ENCODE measurements at regions not wholly inside any gene's neighbourhood (a gene's known extent, or its start where the extent isn't known, plus 50 kb on each side); places are given as distances from the start of the nearest gene placed in this dataset.

DNA sequence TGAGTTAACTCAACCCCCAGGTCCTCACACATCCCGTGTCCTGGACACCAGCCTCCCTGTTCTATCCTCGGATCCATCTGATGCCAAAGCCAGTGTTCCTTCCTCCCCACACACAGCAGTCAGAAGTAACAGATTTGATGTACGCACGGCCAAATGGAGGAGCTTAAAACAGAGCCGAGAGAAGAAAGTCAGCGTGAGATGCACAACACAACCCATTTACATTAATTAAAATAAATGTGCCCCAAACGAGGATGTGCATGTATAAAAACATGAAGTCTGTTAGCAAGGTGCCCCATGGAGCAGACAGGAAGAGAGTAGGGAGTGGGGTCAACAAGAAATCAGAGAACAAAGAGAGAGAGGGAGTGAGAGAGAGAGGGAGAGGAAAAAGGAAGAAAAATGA, 191.2 kb downstream of the HAUS1 start:
- no peak for DNase-seq (ENCODE audit: low spot score)

DNA sequence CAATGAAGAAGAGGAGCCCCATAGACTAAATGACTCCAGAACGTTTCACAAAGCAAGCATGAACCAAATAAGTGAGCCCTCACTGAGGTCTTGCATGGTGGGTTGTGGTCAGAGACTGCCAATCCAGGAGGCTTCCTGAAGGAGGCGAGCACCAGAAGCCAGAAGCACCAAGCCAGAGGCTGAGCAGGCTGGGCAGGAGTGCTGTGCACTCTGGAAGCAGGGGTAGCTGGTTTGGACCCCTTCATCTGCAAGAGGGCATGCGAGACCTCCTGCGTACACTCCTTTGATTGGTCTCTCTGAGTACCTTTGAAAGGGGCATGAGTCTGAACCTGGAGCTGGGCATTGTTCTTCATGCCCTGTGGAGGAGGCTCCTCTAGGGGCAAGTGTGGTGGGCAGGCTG, 192.5 kb downstream of the HAUS1 start:
- DNase-seq (ENCODE audit: low spot score) = peak; percentile 16

DNA sequence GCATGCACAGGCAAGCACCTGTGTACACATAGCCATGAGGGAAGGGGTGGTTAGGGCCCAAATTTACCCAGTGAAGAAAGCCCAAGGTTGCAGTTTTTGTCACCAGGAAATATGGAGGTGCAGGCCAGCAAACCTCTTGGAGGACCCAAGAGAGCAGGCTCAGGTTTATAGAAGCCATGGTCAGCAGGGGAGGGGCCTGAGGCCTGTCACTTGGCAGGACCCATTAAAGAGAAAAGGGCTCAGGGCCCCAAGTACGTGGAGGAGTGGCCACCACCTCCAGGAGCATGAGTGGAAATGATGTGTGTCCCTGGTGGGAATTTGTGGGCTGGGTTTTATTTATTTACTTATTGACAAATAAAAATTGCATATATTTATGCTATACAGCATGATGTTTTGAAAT, 192.9 kb downstream of the HAUS1 start:
- DNase-seq (ENCODE audit: low spot score) = no peak

DNA sequence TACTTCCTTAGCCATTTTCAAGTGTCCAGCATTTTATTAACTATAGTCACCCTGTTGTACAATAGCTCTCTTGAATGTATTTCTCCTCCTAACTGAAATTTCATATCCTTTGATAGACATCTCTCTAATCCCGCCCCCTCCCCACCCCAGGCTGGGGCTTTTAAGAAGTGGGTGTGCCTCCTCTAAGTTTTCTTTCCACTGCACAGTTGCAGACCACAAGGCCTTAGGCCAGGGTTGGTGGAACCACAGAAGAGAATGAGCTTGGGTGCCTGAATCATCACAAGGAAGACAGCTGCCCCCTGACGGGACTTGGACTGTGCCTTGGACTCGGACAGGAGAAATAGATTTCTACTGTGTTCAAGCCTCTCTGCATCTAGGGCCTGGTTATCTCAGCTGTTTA, 193.4 kb downstream of the HAUS1 start:
- peak; percentile 10 for DNase-seq (ENCODE audit: low spot score)

DNA sequence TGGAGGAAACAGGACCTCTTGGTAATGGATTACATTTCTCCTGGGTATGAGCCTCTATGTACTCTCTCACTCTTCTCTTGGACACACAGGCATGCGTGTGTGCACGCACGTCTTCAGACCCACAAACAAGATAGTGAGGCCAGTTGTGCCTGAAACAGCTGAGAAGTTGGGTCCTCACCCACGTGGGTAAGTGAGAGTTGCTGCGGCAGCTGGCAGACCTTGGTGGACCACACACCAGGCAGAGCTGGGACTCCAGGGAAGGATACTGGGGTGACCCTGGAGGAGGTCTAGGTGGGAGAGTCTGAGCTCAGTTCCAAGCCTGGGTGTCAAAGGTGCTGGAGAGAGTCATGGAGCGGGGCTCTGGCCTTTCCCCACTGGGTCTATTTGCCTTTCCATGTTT, 194.3 kb downstream of the HAUS1 start:
- DNase-seq (ENCODE audit: low spot score) = peak; percentile 14

DNA sequence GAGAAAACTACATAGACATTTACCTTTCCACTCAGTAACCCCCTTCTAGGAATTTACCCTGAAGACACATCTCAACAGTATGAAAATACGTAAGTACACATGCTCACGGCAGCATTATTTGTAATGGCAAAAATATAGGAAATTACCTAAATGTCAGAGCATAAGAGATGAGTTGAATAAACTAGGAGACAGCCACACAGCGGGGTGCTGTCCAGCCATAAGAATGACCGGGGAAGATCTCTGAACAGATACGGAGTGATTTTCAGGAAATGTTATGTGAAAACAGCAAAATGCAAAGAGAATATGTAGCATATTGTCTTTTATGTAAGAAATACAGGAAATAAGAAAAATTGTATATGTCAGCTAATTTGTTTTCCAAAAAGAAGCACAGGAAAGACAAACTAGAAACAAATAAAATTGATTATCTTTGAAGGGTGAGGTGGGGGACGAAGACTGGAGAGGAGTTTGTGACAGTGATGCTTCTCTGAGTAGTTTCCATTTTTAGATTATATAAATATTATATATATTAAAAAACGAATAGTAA, 195.4 kb downstream of the HAUS1 start:
- DNase-seq (ENCODE audit: low spot score) = no peak

DNA sequence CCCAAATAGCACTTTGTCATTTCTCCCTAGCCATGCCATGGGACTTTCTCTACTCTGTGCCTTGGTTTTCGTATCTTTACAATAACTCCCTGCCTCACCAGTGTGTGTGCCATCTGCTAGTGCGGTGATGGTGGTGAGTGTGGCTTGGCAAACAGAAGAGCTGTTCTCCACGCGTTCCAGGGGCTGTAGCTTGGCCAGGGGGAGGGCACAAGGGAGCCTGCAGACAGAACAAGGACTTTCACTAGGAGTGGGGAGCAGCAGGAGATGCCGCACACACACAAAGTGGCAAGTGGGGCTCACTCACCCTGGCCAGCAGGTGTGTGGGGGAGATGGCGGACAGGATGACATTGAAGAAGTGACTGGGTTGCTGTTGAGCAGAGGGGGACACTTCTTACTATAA, 196.9 kb downstream of the HAUS1 start:
- DNase-seq (ENCODE audit: low spot score) = peak; percentile 28

DNA sequence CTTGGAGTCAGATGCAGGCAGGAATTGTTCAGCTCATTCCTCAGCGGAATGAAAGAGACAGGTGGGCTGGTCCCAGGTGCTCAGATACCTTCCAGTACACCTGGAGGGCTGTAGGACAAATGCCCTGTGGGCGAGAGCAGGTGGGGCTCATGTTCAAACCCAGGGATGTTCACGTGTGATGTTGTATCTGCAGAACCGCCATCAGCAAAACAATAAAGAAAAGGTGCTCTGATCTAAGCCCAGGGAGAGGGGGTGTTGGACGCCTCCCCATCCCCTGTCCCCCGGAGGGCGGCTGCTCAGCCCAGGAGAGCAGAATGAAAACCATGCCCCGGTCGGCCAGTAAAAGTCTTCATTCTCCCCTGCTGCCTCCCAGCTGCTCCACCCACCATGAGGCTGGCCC, 197.4 kb downstream of the HAUS1 start:
- DNase-seq (ENCODE audit: low spot score) = peak; percentile 36

DNA sequence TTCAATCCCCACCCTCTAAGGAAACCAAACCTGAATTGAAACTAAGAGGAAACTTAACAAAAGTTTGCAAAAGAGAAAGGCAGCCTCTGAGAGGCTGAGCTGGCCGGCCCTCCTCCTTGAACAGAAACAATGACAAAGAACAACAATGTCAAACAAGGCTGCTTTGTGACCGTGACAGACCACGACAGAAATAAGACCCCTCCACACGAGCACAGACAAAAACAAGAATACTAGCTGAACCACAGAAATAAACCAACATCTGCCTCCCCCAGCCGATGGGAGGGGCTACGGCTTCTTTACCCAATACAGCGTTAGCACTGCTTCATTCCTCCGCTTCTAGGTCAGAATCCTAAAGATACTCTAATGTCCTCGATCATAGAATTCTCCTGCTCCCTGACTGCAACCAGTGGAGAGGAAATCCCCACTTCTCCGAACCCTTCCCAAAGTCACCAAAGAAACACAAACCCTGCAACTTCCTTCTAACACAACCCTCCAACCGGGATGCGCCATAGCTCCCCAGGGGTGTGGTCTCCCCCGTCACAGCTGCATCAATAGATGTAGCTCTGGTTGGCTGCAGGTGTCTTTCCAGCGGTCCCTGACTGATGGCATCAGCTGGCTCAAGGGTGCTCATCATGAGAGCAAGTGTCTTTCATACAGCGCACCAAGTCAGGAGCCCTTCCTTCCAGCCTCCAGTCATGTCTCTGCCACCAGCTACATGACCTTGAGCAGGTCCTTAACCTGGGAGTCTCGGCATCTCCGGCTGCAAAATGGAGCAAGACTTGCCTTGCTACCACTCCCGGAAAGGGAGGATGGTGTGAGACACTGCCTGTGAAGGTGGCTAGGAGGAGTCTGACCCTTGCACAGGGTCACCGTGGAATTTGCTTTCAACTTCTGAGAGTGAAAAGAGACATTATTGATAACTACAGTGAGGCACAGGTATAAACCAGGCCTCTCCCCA, 198.6 kb downstream of the HAUS1 start:
- peak; percentile 22 for DNase-seq (ENCODE audit: low spot score)

DNA sequence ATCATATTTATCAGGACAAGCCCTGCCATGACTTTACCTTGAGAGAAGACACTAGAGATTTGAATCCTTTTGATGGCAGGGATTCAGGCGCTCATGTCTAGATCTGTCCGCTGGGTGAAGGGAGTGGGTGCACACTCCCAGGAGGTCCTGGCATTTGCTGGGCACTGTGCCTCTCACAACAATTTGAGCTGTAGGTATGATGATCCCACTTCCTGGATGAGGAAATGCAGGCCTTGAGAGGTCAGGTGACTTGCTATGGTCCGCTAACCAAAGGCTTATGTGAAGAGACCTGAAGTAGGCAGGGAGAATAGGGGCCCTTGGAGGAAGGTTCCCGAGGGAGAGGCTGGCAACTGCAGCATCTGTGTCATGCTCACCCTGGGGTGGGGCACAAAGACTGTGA, 206.1 kb downstream of the HAUS1 start:
- DNase-seq (ENCODE audit: low spot score) = peak; percentile 33

DNA sequence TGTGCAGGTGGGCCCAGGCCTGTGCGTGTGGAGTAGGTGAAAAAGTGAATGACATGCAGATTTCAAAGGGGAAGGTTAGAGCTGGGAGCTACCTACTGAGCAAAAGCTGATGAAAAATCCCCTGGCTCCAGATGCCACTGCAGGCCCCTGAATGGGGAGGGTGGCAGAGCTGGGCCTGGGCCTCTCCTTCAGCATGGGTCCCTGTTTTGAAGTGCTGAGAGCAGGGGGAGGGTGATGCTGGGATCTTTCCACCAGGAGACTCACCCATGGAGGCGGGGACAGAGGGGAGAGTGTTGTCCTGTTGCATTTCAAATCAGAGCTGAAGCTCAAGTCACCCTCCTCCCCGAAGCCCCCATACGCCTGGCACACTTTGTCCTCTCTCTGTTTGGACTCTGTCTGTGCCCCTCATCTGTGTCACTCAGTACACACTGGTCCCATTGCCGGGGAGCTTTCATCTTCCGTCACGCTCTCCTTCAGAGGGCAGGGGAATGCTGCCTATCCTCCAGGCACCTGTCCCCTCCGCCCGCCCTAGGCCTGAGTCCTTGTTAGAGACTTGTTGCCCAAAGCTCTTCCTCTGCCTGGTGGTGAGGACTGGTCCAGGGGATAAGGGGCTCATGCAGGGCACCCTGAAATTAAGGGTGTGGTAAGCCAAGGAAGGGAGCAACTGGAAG, 206.6 kb downstream of the HAUS1 start:
- peak; percentile 35 for DNase-seq (ENCODE audit: low spot score)

DNA sequence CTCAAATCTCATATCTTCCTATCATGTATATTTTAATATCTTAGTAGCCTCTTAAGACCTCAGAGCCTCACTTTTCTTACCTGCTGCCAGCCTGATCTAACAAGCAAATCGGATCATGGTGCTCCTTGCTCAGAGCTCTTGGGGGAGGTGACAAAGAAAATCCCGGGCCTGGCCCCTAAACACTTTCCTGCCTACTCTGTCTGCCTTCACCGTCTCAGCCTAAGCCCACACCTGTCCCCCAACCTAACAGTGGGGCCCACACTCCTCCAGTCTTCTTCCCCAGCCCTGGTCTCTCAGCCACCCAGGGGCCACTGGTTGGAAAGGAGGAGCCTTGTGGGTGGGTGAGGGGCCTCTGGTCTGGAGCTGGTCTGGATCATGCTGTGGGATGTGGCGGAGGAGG, 207.3 kb downstream of the HAUS1 start:
- peak; percentile 24 for DNase-seq (ENCODE audit: low spot score)

DNA sequence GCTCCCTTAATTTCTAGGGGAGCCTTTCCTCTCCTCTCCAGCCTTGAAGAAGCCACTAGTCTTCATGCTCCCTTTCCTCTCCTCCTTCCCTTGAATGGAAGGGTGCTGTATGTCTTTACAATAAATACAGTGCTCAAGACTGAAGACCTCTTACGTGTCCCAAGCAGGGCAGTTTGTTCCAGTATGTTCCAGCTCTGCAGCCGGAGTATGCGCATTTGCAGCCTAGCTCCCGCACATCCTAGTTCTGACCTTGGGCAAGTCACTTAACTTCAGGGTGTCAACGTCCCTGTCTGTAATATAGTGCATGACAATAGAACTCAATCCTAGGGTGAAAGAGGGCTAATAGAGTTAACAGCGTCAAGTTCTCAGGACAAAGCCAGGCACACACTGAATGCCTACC, 208.0 kb downstream of the HAUS1 start:
- DNase-seq (ENCODE audit: low spot score) = no peak

DNA sequence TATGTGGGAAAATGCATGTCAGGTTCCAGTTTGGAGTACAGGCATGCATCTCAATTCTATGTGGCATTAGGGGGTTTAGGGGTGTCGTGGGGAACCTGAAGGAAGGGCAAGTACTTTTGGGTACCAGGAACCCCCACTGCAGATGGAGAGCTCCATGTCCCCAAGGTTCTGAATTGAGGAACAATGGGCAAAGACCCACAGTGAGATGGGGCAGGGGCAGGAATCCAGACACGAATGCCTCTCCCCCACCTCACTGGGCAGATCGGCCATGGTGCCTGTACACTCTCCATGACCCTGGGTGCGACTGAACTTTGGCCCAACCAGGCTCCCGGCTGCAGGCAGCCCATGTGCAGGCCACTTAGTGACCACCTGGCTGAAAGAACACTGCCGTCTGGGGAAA, 209.3 kb downstream of the HAUS1 start:
- peak; percentile 30 for DNase-seq (ENCODE audit: low spot score)

DNA sequence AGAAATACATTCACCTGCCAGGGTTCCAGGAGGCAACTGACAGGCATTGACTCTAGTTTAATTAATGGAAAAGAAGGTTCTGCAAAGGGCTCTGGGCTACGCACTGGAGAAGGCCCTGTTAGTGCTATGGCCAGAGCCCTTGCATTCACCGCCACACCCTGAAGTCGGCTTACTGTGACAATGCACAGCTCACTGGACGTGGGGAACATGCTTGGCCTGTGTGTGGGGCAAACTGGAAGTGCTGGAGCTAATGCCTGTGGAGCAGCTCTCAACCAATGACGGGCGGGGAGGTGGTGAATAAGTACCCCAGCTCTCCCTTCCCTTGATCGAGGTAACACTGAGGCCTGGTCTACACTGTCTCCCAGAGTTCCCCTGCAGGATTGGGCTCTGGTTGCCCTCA, 209.8 kb downstream of the HAUS1 start:
- no peak for DNase-seq (ENCODE audit: low spot score)

DNA sequence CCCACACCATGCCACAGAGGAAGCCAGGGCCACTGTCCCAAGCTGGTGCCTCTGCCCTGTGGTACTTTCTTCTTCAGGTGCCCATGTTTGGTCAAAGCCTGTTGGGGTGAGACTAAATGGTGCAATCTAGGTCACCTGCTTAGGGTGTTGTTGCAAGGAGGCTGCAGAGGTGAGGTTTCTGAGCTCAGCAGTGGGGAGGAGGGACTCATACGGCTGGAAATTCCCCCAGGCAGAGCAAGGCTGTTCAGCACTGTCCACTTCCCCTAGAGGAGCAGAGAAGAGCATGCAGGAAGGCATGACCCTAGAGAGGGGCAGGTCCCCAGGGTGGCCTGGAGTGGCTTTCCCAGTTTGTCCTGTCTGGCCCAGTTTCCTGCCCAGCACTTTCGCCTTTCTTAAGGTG, 211.0 kb downstream of the HAUS1 start:
- peak; percentile 22 for DNase-seq (ENCODE audit: low spot score)

DNA sequence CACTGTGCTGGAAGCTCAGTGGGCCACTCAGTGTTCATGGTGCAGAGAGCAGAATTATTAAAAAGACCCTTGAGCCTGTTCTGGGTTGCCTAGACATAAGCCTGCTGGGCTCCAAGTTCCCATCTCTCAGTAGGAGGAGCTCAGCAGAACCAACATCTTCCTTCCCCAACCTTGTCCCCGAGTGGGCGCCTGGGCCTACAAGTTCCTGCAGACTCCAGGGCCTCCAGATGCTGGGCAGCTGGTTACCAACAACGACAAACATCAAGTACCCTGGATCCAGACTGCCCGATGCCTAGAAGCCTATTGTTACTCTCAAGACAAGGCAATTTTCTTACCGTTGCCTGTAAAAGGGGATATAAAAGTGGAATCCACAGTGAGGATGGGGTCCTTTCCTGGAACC, 214.2 kb downstream of the HAUS1 start:
- no peak for DNase-seq (ENCODE audit: low spot score)

DNA sequence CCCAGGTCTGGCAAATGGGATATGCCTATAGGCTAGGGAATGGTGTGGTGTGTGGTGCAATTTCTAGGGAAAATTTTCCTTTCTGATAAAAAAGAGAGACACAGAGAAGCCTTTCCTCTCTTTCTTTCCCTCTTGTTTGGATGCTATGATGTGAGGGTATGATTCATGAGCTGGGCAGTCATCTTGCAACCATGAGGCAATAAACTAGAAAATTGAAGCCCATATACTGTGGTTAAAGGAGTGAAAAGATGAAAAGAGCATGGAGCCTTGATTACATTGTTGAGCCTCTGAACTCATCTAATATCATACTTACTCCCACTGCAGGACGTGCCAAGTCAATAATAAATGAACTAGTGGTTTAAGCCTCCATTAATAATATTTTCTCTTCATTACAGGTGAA, 215.6 kb downstream of the HAUS1 start:
- no peak for DNase-seq (ENCODE audit: low spot score)

DNA sequence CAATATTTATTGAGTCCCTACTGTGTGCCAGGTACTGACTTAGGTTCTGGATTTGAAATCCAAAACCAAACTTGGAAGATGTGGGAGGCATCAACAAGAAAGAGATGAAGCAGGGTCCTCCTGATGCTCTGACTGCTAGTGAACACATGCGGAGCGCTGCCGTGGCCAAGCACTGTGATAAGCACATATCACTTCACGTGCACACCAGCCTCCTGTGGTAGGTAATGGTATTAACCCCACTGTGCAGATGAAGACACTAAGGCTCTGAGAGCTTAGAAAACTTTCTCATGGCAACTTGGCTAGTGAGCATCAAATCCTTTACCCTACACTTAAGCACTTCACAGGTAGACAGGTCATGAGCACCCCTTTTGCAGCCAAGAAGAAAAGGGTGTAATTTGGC, 216.1 kb downstream of the HAUS1 start:
- peak; percentile 21 for DNase-seq (ENCODE audit: low spot score)

DNA sequence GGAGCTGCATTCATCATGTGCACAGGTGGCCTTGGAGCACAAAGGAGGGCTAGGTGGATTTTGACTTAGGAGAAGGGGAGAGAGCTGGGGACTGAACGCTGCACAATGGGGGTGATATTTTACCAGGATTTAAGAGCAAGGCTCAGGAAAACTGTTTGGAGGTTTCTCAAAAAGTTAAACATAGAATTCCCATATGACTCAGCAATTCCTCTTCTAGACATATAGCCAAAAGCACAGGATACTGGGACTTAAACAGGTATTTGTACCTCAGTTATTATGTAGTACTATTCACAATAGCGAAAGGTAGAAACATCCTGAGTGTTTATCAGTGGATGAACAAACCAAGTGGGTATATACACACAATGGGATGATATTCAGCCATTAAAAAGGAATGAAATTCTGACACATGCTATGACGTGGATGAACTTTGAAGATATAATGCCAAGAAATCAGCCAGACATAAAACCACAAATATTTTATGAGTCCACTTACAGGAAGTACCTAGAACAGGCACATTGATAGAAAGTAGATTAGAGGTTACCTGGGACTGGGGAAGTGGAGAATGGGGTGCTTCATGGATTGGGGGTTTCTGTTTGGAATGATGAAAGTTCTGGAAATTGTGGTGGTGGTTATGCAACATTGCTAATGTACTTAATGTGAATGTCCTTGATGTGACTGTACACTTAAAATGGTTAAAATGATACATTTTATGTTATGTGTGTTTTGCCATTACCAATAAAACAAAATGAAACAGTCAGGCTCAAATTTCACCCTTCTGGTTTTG, 216.9 kb downstream of the HAUS1 start:
- DNase-seq (ENCODE audit: low spot score) = no peak

DNA sequence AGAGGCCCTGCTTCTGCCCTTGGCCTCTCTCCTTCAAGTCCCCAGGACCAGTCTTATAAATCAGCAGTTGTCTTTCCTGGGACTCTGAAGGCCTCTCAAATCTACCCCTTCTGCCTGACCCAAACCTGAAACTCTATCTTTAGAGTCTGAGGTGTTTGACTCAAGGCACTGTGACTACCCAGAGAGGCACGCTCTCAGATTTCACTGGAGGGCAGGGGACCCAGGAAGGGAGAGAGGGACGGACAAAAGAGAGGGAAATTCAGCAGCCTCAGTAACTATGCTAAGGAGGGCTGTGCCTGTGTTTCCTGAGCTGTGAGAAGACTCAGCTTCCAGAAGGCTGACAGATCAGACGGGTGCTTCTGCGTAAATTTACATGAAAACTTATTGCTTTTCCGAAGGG, 217.8 kb downstream of the HAUS1 start:
- peak; percentile 17 for DNase-seq (ENCODE audit: low spot score)

DNA sequence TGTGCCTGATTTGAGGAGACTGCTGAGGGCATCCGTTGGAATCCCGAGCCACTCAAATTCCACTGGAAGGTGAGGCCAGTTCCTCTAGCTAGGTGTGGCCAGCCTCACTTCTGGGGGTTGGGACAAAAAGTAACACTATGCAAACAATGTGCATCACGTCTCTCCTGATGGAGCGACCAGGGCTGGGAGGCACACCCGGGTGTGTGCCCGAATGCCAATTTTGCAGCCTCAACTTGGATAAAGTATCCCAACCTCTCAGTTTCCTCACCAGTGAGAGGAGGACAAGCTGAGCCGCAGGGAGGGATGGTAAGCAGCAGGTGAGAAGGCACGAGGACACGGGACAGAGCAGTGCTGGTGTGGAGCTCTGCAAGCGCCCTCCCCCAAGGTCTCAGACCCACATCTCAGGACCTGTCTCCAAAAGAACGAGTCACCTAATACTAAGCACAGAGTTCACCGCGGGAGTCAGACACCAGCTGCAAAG, 218.3 kb downstream of the HAUS1 start:
- DNase-seq (ENCODE audit: low spot score) = peak; percentile 30

Data from D341Med (cell line).